ENCODE measurements at regions not wholly inside any gene's neighbourhood (a gene's known extent, or its start where the extent isn't known, plus 50 kb on each side); places are given as distances from the start of the nearest gene placed in this dataset.

- Histone ChIP-seq H3K9ac (ENCODE audit: insufficient read depth, low read length) (no peak overlapping the region), H3K36me3 (ENCODE audit: control insufficient read depth, insufficient read depth, low read length) (no peaks in the 10 kb centered on the region), H3K4me3 (replicated peaks in 1 of 4; ENCODE audit: control extremely low read depth in 1 of 4, insufficient read depth in 1 of 4, low read depth in 3 of 4, low read length in 4 of 4) (no peak overlapping the region), H3K79me2 (ENCODE audit: control insufficient read depth, insufficient read depth, low read length) (no peaks in the 10 kb centered on the region), H4K20me1 (ENCODE audit: control insufficient read depth, extremely low read depth, insufficient read depth, low read length) (no peaks in the 10 kb centered on the region), H3K27ac (ENCODE audit: insufficient read depth, low read length) (no peak overlapping the region), H3K27me3 (ENCODE audit: control insufficient read depth, insufficient read depth, low read length) (no peaks in the 10 kb centered on the region), H3K4me2 (ENCODE audit: extremely low read depth, insufficient read depth, low read length) (no peak overlapping the region), H2AFZ (ENCODE audit: low read length) (no peak overlapping the region), H3K9me3 (ENCODE audit: control insufficient read depth, insufficient read depth, low read depth, low read length) (no peaks in the 10 kb centered on the region), H3K4me1 (ENCODE audit: control insufficient read depth, extremely low read depth, insufficient read depth, low read length) (no peaks in the 10 kb centered on the region)
- no peak for TF ChIP-seq CTCF (conservative IDR thresholded peaks at IDR 0.05 in 1 of 2, IDR thresholded peaks at IDR 0.05 in 1 of 2; ENCODE audit: low read depth in 1 of 2, low read length in 2 of 2)
- no peak for TF ChIP-seq EZH2 (IDR thresholded peaks at IDR 0.05; ENCODE audit: low read length, missing control alignments)
- no peak for DNase-seq (ENCODE audit: low read depth in 2 of 2)
These were observed 426.3 kb downstream of the KCTD12 start for GRCh38 chr13:76459863-76460262.

- no peaks in the 10 kb centered on the region for H3K4me1 ChIP-seq (ENCODE audit: control insufficient read depth, extremely low read depth, insufficient read depth, low read length)
- TF ChIP-seq EZH2 (IDR thresholded peaks at IDR 0.05; ENCODE audit: low read length, missing control alignments) (no peak), CTCF (conservative IDR thresholded peaks at IDR 0.05 in 1 of 2, IDR thresholded peaks at IDR 0.05 in 1 of 2; ENCODE audit: low read depth in 1 of 2, low read length in 2 of 2) (no peak)
- no peaks in the 10 kb centered on the region for H3K27me3 ChIP-seq (ENCODE audit: control insufficient read depth, insufficient read depth, low read length)
- no peak overlapping the region for H3K27ac ChIP-seq (ENCODE audit: insufficient read depth, low read length)
- H4K20me1 ChIP-seq (ENCODE audit: control insufficient read depth, extremely low read depth, insufficient read depth, low read length) = no peaks in the 10 kb centered on the region
- no peak overlapping the region for H3K9ac ChIP-seq (ENCODE audit: insufficient read depth, low read length)
- peak; percentile 64 to 78 for DNase-seq (ENCODE audit: low read depth in 2 of 2)
- H3K4me2 ChIP-seq (ENCODE audit: extremely low read depth, insufficient read depth, low read length) = peak overlapping the region; percentile 45
- no peaks in the 10 kb centered on the region for H3K36me3 ChIP-seq (ENCODE audit: control insufficient read depth, insufficient read depth, low read length)
- no peak overlapping the region for H3K4me3 ChIP-seq (replicated peaks in 1 of 4; ENCODE audit: control extremely low read depth in 1 of 4, insufficient read depth in 1 of 4, low read depth in 3 of 4, low read length in 4 of 4)
- peak overlapping the region; percentile 71 for H2AFZ ChIP-seq (ENCODE audit: low read length)
- H3K9me3 ChIP-seq (ENCODE audit: control insufficient read depth, insufficient read depth, low read depth, low read length) = no peaks in the 10 kb centered on the region
- H3K79me2 ChIP-seq (ENCODE audit: control insufficient read depth, insufficient read depth, low read length) = no peaks in the 10 kb centered on the region
These were observed 430.2 kb downstream of the KCTD12 start for GRCh38 chr13:76455960-76456359.

GRCh38 chr13:76454991-76455390, 431.2 kb downstream of the KCTD12 start:
- TF ChIP-seq CTCF (conservative IDR thresholded peaks at IDR 0.05 in 1 of 2, IDR thresholded peaks at IDR 0.05 in 1 of 2; ENCODE audit: low read depth in 1 of 2, low read length in 2 of 2) = no peak
- H3K9me3 ChIP-seq (ENCODE audit: control insufficient read depth, insufficient read depth, low read depth, low read length) = no peaks in the 10 kb centered on the region
- H3K4me2 ChIP-seq (ENCODE audit: extremely low read depth, insufficient read depth, low read length) = no peak overlapping the region
- H3K4me1 ChIP-seq (ENCODE audit: control insufficient read depth, extremely low read depth, insufficient read depth, low read length) = no peaks in the 10 kb centered on the region
- no peak overlapping the region for H3K27ac ChIP-seq (ENCODE audit: insufficient read depth, low read length)
- no peaks in the 10 kb centered on the region for H3K36me3 ChIP-seq (ENCODE audit: control insufficient read depth, insufficient read depth, low read length)
- H3K9ac ChIP-seq (ENCODE audit: insufficient read depth, low read length) = no peak overlapping the region
- no peaks in the 10 kb centered on the region for H4K20me1 ChIP-seq (ENCODE audit: control insufficient read depth, extremely low read depth, insufficient read depth, low read length)
- no peaks in the 10 kb centered on the region for H3K79me2 ChIP-seq (ENCODE audit: control insufficient read depth, insufficient read depth, low read length)
- H2AFZ ChIP-seq (ENCODE audit: low read length) = no peak overlapping the region
- DNase-seq (ENCODE audit: low read depth in 2 of 2) = peak in 1 of 2 donors; percentile 5
- no peak overlapping the region for H3K4me3 ChIP-seq (replicated peaks in 1 of 4; ENCODE audit: control extremely low read depth in 1 of 4, insufficient read depth in 1 of 4, low read depth in 3 of 4, low read length in 4 of 4)
- no peaks in the 10 kb centered on the region for H3K27me3 ChIP-seq (ENCODE audit: control insufficient read depth, insufficient read depth, low read length)

All from fibroblast of lung (primary cell).